ENCODE measurements at regions not wholly inside any gene's neighbourhood (a gene's known extent, or its start where the extent isn't known, plus 50 kb on each side); places are given as distances from the start of the nearest gene placed in this dataset.

DNA sequence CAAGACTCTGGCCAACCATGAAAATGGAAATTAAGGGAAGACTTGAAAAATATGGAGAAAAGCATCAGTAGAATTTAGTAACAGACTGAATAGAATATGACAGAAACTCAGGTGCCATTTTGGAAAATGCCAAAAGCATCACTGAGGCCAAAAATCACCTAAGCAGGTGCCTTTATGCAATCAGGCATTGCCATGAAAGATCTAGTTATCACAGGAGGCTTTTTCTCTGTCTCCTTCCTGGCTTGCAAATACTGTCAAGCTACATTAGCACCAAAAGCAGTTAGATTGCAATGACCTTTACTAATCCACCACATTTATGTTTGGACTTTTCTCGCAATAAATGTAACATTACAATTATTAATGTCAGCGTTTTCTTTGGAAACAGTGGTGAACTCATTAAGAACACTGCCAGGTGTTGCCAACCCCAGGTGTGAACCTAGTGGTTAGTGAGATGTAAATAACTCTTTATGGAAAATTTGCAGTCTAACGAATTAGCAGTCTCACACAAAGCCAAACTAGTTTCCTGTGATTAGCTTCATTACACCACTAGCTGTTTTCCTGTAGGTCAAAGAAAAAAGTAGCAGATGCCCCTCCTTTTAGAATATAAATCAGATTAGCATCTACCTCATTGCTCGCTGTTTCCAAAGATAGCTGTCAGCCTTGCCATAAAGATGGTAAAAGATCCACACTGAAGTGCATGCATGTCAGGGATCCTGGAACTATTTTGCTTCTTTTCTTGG lies 1568.4 kb upstream of the TENM3 start:
- H3K9me3 ChIP-seq (ENCODE audit: control insufficient read depth, insufficient read depth, low read length): no peaks in the 10 kb centered on the region
- H3K4me3 ChIP-seq (ENCODE audit: low read depth, low read length): no peak overlapping the region
- H3K27ac ChIP-seq (ENCODE audit: low read depth, low read length): no peak overlapping the region
- no peaks in the 10 kb centered on the region for H3K27me3 ChIP-seq (ENCODE audit: control insufficient read depth, insufficient read depth, low read length)
- H3K4me1 ChIP-seq (ENCODE audit: control insufficient read depth, insufficient read depth, low read length): peaks cover 9% of the 10 kb centered on the region
- H3K36me3 ChIP-seq (ENCODE audit: control insufficient read depth, insufficient read depth, low read length): no peaks in the 10 kb centered on the region
- H3K9ac ChIP-seq (ENCODE audit: low read depth, low read length): no peak overlapping the region

DNA sequence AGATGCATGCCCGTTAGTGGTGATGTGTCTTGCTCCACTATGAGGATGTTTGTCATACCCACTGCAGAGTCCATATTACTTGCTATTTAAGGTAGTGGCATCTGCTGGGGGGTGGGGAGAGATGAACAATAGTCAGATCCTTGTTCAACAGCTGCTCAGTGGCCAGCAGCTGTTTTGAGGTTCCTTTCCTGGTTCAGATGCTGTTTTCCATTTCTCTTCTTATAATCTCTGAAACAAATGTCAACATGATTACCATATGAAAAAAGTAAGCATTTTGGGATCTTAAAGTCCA lies 1567.9 kb upstream of the TENM3 start:
- Histone ChIP-seq H3K27me3 (ENCODE audit: control insufficient read depth, insufficient read depth, low read length) (no peaks in the 10 kb centered on the region), H3K27ac (ENCODE audit: low read depth, low read length) (no peak overlapping the region), H3K36me3 (ENCODE audit: control insufficient read depth, insufficient read depth, low read length) (no peaks in the 10 kb centered on the region), H3K9me3 (ENCODE audit: control insufficient read depth, insufficient read depth, low read length) (no peaks in the 10 kb centered on the region), H3K4me1 (ENCODE audit: control insufficient read depth, insufficient read depth, low read length) (peaks cover 9% of the 10 kb centered on the region), H3K9ac (ENCODE audit: low read depth, low read length) (no peak overlapping the region), H3K4me3 (ENCODE audit: low read depth, low read length) (no peak overlapping the region)

- no peak overlapping the region for H3K9ac ChIP-seq (ENCODE audit: low read depth, low read length)
These were observed 1562.9 kb upstream of the TENM3 start for GRCh38 chr4:180680305-180680704.

DNA sequence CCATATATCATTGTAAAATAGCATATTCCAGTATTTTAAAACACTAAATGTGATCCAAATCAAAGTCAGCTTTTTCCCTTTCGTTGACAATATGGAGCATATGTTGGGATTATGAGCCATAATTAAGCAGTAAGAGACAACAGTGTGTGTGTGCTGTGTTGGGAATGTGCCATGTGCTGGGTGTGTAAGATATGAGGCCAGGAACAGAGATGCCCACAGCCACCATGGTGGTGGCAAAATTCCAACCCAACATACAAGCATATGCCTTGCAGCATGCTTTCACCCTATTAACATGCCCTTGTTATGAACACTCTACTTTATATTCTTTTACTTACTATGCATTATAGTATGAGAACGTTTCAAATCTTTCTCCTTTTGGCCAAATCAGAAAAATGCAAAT lies 1560.4 kb upstream of the TENM3 start:
- Histone ChIP-seq H3K36me3 (ENCODE audit: control insufficient read depth, insufficient read depth, low read length) (no peaks in the 10 kb centered on the region), H3K4me1 (ENCODE audit: control insufficient read depth, insufficient read depth, low read length) (no peaks in the 10 kb centered on the region), H3K9ac (ENCODE audit: low read depth, low read length) (no peak overlapping the region), H3K9me3 (ENCODE audit: control insufficient read depth, insufficient read depth, low read length) (no peaks in the 10 kb centered on the region), H3K4me3 (ENCODE audit: low read depth, low read length) (no peak overlapping the region), H3K27ac (ENCODE audit: low read depth, low read length) (no peak overlapping the region), H3K27me3 (ENCODE audit: control insufficient read depth, insufficient read depth, low read length) (no peaks in the 10 kb centered on the region)

More at GRCh38 chr4:180680305-180680704, 1562.9 kb upstream of the TENM3 start:
- Histone ChIP-seq H3K36me3 (ENCODE audit: control insufficient read depth, insufficient read depth, low read length) (no peaks in the 10 kb centered on the region), H3K9me3 (ENCODE audit: control insufficient read depth, insufficient read depth, low read length) (no peaks in the 10 kb centered on the region), H3K27me3 (ENCODE audit: control insufficient read depth, insufficient read depth, low read length) (no peaks in the 10 kb centered on the region), H3K27ac (ENCODE audit: low read depth, low read length) (no peak overlapping the region), H3K4me1 (ENCODE audit: control insufficient read depth, insufficient read depth, low read length) (peaks cover 2% of the 10 kb centered on the region), H3K4me3 (ENCODE audit: low read depth, low read length) (no peak overlapping the region)

DNA sequence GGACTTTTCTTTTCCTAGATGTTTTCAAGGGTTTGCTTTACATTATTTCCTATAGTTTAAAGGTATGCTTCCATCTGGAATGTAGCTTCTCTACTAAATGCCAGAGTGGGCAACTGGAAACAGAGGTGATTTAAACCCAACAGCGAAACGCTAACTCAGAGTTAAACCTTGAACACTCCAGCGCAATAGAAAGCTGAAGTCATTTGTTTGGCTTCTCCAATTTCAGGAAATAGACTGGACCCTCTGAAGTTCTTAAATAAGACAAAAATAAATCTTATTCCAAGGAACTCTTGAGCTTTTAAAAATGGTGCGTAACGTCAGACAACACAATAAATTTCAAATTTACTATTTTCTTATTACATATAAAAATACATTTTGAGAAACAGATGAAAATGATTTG lies 1560.0 kb upstream of the TENM3 start:
- H3K4me3 ChIP-seq (ENCODE audit: low read depth, low read length): no peak overlapping the region
- H3K27ac ChIP-seq (ENCODE audit: low read depth, low read length): no peak overlapping the region
- no peak overlapping the region for H3K9ac ChIP-seq (ENCODE audit: low read depth, low read length)
- no peaks in the 10 kb centered on the region for H3K4me1 ChIP-seq (ENCODE audit: control insufficient read depth, insufficient read depth, low read length)
- no peaks in the 10 kb centered on the region for H3K27me3 ChIP-seq (ENCODE audit: control insufficient read depth, insufficient read depth, low read length)
- no peaks in the 10 kb centered on the region for H3K9me3 ChIP-seq (ENCODE audit: control insufficient read depth, insufficient read depth, low read length)
- no peaks in the 10 kb centered on the region for H3K36me3 ChIP-seq (ENCODE audit: control insufficient read depth, insufficient read depth, low read length)

DNA sequence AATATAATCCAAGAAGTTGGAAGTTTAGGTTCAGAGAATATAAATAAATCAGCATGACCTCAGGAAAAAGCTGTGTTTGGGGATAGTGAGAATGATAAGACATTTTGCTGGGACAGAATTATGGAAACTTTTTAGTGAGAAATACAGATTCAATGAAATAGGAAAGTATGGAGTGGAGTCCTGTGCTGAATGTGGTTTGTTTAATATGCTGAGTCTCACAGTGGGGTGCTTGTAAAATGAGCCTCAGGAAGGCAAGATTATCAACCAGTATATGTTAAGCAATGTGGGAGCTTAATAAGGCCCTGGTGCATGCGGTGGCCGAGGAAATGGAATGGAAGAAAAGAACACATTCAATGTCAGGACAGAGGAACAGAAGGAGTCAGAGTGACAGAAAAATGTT lies 1554.7 kb upstream of the TENM3 start:
- Histone ChIP-seq H3K9ac (ENCODE audit: low read depth, low read length) (no peak overlapping the region), H3K4me1 (ENCODE audit: control insufficient read depth, insufficient read depth, low read length) (no peaks in the 10 kb centered on the region), H3K9me3 (ENCODE audit: control insufficient read depth, insufficient read depth, low read length) (peaks cover 11% of the 10 kb centered on the region)

GRCh38 chr4:180694875-180695274 lies 1548.3 kb upstream of the TENM3 start:
- no peaks in the 10 kb centered on the region for H3K4me1 ChIP-seq (ENCODE audit: control insufficient read depth, insufficient read depth, low read length)
- H3K27ac ChIP-seq (ENCODE audit: low read depth, low read length): no peak overlapping the region
- H3K36me3 ChIP-seq (ENCODE audit: control insufficient read depth, insufficient read depth, low read length): no peaks in the 10 kb centered on the region

More for the DNA sequence above, 1554.7 kb upstream of the TENM3 start:
- H3K4me3 ChIP-seq (ENCODE audit: low read depth, low read length): no peak overlapping the region
- H3K36me3 ChIP-seq (ENCODE audit: control insufficient read depth, insufficient read depth, low read length): no peaks in the 10 kb centered on the region
- H3K27ac ChIP-seq (ENCODE audit: low read depth, low read length): no peak overlapping the region
- H3K27me3 ChIP-seq (ENCODE audit: control insufficient read depth, insufficient read depth, low read length): no peaks in the 10 kb centered on the region

DNA sequence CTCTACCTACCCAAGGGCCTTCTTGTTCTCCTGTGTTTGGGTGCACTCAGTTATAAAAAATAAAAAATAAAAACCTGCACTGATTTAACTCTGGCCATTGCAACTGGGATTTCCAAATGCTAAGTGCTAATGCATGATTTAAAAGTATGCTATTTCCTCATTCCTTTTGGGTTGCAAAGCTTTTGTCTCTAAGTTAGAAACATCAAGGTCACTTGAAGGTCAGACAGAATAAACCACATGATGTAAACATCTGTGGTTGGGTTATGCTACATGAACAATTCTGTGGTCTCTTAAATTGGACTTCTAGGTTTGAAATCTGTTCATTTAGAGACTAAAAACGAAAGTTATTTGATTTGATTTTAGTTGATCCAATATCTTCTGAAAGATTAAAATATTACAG lies 1547.4 kb upstream of the TENM3 start:
- no peak overlapping the region for H3K27ac ChIP-seq (ENCODE audit: low read depth, low read length)
- H3K4me1 ChIP-seq (ENCODE audit: control insufficient read depth, insufficient read depth, low read length): no peaks in the 10 kb centered on the region; the same call in 1 of the 2 replicates
- no peak overlapping the region for H3K9ac ChIP-seq (ENCODE audit: low read depth, low read length)
- H3K36me3 ChIP-seq (ENCODE audit: control insufficient read depth, insufficient read depth, low read length): no peaks in the 10 kb centered on the region
- H3K9me3 ChIP-seq (ENCODE audit: control insufficient read depth, insufficient read depth, low read length): peaks cover 13% of the 10 kb centered on the region
- no peaks in the 10 kb centered on the region for H3K27me3 ChIP-seq (ENCODE audit: control insufficient read depth, insufficient read depth, low read length)
- no peak overlapping the region for H3K4me3 ChIP-seq (ENCODE audit: low read depth, low read length)

More at GRCh38 chr4:180694875-180695274, 1548.3 kb upstream of the TENM3 start:
- Histone ChIP-seq H3K9me3 (ENCODE audit: control insufficient read depth, insufficient read depth, low read length) (peaks cover 13% of the 10 kb centered on the region), H3K9ac (ENCODE audit: low read depth, low read length) (no peak overlapping the region), H3K27me3 (ENCODE audit: control insufficient read depth, insufficient read depth, low read length) (no peaks in the 10 kb centered on the region), H3K4me3 (ENCODE audit: low read depth, low read length) (no peak overlapping the region)

DNA sequence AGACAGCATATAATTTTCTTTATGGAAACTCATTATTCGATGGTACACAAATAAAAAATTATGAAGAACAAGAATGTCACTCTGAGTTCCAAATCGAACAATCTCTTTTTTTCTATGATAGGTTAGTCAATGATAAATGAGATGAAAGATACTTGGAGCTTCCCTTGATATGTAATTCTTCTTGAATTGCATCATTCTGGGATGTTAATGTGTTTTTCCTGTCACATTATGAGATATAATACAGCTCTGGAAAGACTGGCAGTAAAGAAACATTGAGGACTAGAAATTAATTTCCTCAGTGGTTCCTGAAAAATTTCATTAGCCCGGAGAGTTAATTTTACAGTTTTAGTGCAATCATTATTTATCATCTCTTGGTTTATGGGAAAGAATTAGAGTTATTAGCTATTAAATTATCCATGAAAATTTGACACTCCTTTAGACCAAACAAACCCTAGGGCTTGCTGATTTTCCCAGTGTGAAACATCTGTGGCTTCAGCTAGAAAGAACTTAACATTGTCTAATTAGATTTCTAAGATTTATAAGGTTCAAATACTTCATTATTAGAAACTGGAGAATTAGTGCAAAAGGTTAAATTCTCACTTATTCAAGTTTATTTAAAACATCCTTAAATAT lies 1546.6 kb upstream of the TENM3 start:
- H3K27me3 ChIP-seq (ENCODE audit: control insufficient read depth, insufficient read depth, low read length): no peaks in the 10 kb centered on the region
- H3K4me1 ChIP-seq (ENCODE audit: control insufficient read depth, insufficient read depth, low read length): no peaks in the 10 kb centered on the region; the same call in 1 of the 2 replicates
- H3K4me3 ChIP-seq (ENCODE audit: low read depth, low read length): no peak overlapping the region
- no peak overlapping the region for H3K9ac ChIP-seq (ENCODE audit: low read depth, low read length)
- H3K36me3 ChIP-seq (ENCODE audit: control insufficient read depth, insufficient read depth, low read length): no peaks in the 10 kb centered on the region
- H3K27ac ChIP-seq (ENCODE audit: low read depth, low read length): no peak overlapping the region
- H3K9me3 ChIP-seq (ENCODE audit: control insufficient read depth, insufficient read depth, low read length): peaks cover 13% of the 10 kb centered on the region

GRCh38 chr4:180698550-180699195 lies 1544.5 kb upstream of the TENM3 start:
- Histone ChIP-seq H3K4me3 (ENCODE audit: low read depth, low read length) (no peak overlapping the region), H3K27ac (ENCODE audit: low read depth, low read length) (no peak overlapping the region), H3K27me3 (ENCODE audit: control insufficient read depth, insufficient read depth, low read length) (no peaks in the 10 kb centered on the region), H3K9me3 (ENCODE audit: control insufficient read depth, insufficient read depth, low read length) (no peaks in the 10 kb centered on the region), H3K9ac (ENCODE audit: low read depth, low read length) (no peak overlapping the region), H3K36me3 (ENCODE audit: control insufficient read depth, insufficient read depth, low read length) (no peaks in the 10 kb centered on the region), H3K4me1 (ENCODE audit: control insufficient read depth, insufficient read depth, low read length) (no peaks in the 10 kb centered on the region; the same call in 1 of the 2 replicates)

DNA sequence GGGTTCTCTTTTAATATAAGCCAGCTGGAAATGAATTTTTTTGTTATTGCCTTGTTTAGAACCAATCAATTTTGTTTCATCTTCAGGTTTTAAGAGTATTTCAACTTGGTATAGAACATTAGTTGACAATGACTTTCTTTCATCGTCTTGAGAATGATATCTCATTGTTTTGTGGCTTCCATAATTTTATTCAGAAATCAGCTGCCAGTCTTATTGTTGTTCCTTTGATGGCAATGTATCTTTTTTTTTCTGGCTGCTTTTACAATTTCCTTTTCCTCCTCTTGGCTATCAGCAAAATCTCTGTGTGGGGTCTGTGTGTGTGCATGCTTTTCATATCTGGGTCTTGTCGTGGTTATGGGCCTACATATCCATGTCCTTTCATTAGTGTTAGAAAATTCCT lies 1536.4 kb upstream of the TENM3 start:
- Histone ChIP-seq H3K9me3 (ENCODE audit: control insufficient read depth, insufficient read depth, low read length) (peaks cover 11% of the 10 kb centered on the region), H3K36me3 (ENCODE audit: control insufficient read depth, insufficient read depth, low read length) (no peaks in the 10 kb centered on the region), H3K9ac (ENCODE audit: low read depth, low read length) (no peak overlapping the region), H3K4me1 (ENCODE audit: control insufficient read depth, insufficient read depth, low read length) (no peaks in the 10 kb centered on the region), H3K27me3 (ENCODE audit: control insufficient read depth, insufficient read depth, low read length) (no peaks in the 10 kb centered on the region), H3K4me3 (ENCODE audit: low read depth, low read length) (no peak overlapping the region), H3K27ac (ENCODE audit: low read depth, low read length) (no peak overlapping the region)
